ENCODE measurements at regions not wholly inside any gene's neighbourhood (a gene's known extent, or its start where the extent isn't known, plus 50 kb on each side); places are given as distances from the start of the nearest gene placed in this dataset.

- Mint-ChIP-seq H3K27ac (no peak overlapping the region), H3K4me1 (peaks cover 9% of the 10 kb centered on the region), H3K27me3 (ENCODE audit: insufficient read depth) (peaks cover 38% of the 10 kb centered on the region), H3K4me3 (peak overlapping the region; percentile 90), H3K9me3 (peaks cover 11% of the 10 kb centered on the region), H3K36me3 (ENCODE audit: low read depth) (no peaks in the 10 kb centered on the region)
- Histone ChIP-seq H3K9ac (ENCODE audit: extremely low read depth, low read length, poor library complexity, severe bottlenecking) (no peak overlapping the region), H3K27me3 (ENCODE audit: control insufficient read depth, insufficient read depth, low read length, poor library complexity, severe bottlenecking) (no peaks in the 10 kb centered on the region), H3K27ac (ENCODE audit: low read depth, low read length) (no peak overlapping the region), H3K36me3 (ENCODE audit: control insufficient read depth, insufficient read depth, low read length) (no peaks in the 10 kb centered on the region), H3K4me1 (ENCODE audit: control insufficient read depth, insufficient read depth, low read length) (peaks cover 5% of the 10 kb centered on the region), H3K9me3 (ENCODE audit: control insufficient read depth, low read length) (peaks cover 24% of the 10 kb centered on the region), H3K4me3 (ENCODE audit: low read length) (peak overlapping the region; percentile 87)
- 95% methylated on average over 1 of the region's 1 CpG; no CpG with 5 or more reads in 1 of the 2 experiments for WGBS, 2 experiments (ENCODE audit: insufficient coverage in 1 of 2, insufficient read length in 1 of 2)
- DNase-seq = no peak
- no peak for TF ChIP-seq CTCF (conservative IDR thresholded peaks at IDR 0.05)
Observed at GRCh38 chr6:27631609-27631916, 158.7 kb upstream of the ZNF184 start.

GRCh38 chr6:27630727-27631608, 158.1 kb upstream of the ZNF184 start:
- H3K4me1 ChIP-seq (ENCODE audit: control insufficient read depth, insufficient read depth, low read length) = peaks cover 5% of the 10 kb centered on the region
- no peak overlapping the region for H3K27ac ChIP-seq (ENCODE audit: low read depth, low read length)
- 1 to 2% methylated on average over 32 to 51 of the region's 51 CpGs for WGBS, 2 experiments (ENCODE audit: insufficient coverage in 1 of 2, insufficient read length in 1 of 2)
- Mint-ChIP-seq H3K4me3 (peak overlapping the region; percentile 90), H3K9me3 (peaks cover 11% of the 10 kb centered on the region), H3K36me3 (ENCODE audit: low read depth) (no peaks in the 10 kb centered on the region), H3K27me3 (ENCODE audit: insufficient read depth) (peaks cover 32% of the 10 kb centered on the region), H3K4me1 (peaks cover 10% of the 10 kb centered on the region), H3K27ac (peak overlapping the region; percentile 95)
- peak overlapping the region; percentile 49 for H3K9ac ChIP-seq (ENCODE audit: extremely low read depth, low read length, poor library complexity, severe bottlenecking)
- H3K36me3 ChIP-seq (ENCODE audit: control insufficient read depth, insufficient read depth, low read length) = no peaks in the 10 kb centered on the region
- peaks cover 22% of the 10 kb centered on the region for H3K9me3 ChIP-seq (ENCODE audit: control insufficient read depth, low read length)
- peak; percentile 94 for DNase-seq
- H3K27me3 ChIP-seq (ENCODE audit: control insufficient read depth, insufficient read depth, low read length, poor library complexity, severe bottlenecking) = no peaks in the 10 kb centered on the region
- H3K4me3 ChIP-seq (ENCODE audit: low read length) = peak overlapping the region; percentile 87
- TF ChIP-seq CTCF (conservative IDR thresholded peaks at IDR 0.05) = peak; percentile 60

GRCh38 chr6:27624694-27625262, 151.9 kb upstream of the ZNF184 start:
- Histone ChIP-seq H3K36me3 (ENCODE audit: control insufficient read depth, insufficient read depth, low read length) (no peaks in the 10 kb centered on the region), H3K9me3 (ENCODE audit: control insufficient read depth, low read length) (no peaks in the 10 kb centered on the region), H3K9ac (ENCODE audit: extremely low read depth, low read length, poor library complexity, severe bottlenecking) (peak overlapping the region; percentile 44), H3K4me1 (ENCODE audit: control insufficient read depth, insufficient read depth, low read length) (peaks cover 13% of the 10 kb centered on the region), H3K4me3 (ENCODE audit: low read length) (peak overlapping the region; percentile 54), H3K27ac (ENCODE audit: low read depth, low read length) (no peak overlapping the region), H3K27me3 (ENCODE audit: control insufficient read depth, insufficient read depth, low read length, poor library complexity, severe bottlenecking) (no peaks in the 10 kb centered on the region)
- H3K4me3 Mint-ChIP-seq = no peak overlapping the region
- no peaks in the 10 kb centered on the region for H3K36me3 Mint-ChIP-seq (ENCODE audit: low read depth)
- no peaks in the 10 kb centered on the region for H3K9me3 Mint-ChIP-seq
- H3K4me1 Mint-ChIP-seq = peaks cover 38% of the 10 kb centered on the region
- WGBS, 2 experiments (ENCODE audit: insufficient coverage in 1 of 2, insufficient read length in 1 of 2) = 92% methylated on average over 3 of the region's 3 CpGs; no CpG with 5 or more reads in 1 of the 2 experiments
- DNase-seq = no peak
- TF ChIP-seq CTCF (conservative IDR thresholded peaks at IDR 0.05) = no peak
- no peak overlapping the region for H3K27ac Mint-ChIP-seq
- peaks cover 2% of the 10 kb centered on the region for H3K27me3 Mint-ChIP-seq (ENCODE audit: insufficient read depth)

Measured in endodermal cell (in vitro differentiated cells).